Loucy (cell line): ENCODE measurements at regions not wholly inside any gene's neighbourhood (a gene's known extent, or its start where the extent isn't known, plus 50 kb on each side); places are given as distances from the start of the nearest gene placed in this dataset.

Experiments
- H2AFZ ChIP-seq: fragments of 200-600 bp; sonication (generic); 2 replicates; pipeline ENCODE4 v1.6.0; 2016; ENCODE audit warnings: antibody characterized with exemption, mild to moderate bottlenecking, low read length, moderate library complexity
- H3F3A ChIP-seq: fragments of 200-600 bp; 2 replicates; pipeline ENCODE4 v1.6.0; 2016; ENCODE audit warnings: antibody characterized with exemption, low read depth, mild to moderate bottlenecking
- H3K27me3 ChIP-seq: fragments of 200-600 bp; sonication (generic); 2 replicates; pipeline ENCODE4 v1.6.1; 2014; ENCODE audit warnings: low read length, mild to moderate bottlenecking; ENCODE audit not compliant: insufficient read depth, poor library complexity, severe bottlenecking
- H3K36me3 ChIP-seq: fragments of 200-600 bp; sonication (generic); 2 replicates; pipeline ENCODE4 v1.6.1; 2016; ENCODE audit warnings: low read length; ENCODE audit not compliant: insufficient read depth
- H3K4me1 ChIP-seq: fragments of 200-600 bp; sonication (generic); 2 replicates; pipeline ENCODE4 v1.5.1; 2014; ENCODE audit warnings: low read length, mild to moderate bottlenecking; ENCODE audit not compliant: insufficient read depth, poor library complexity, severe bottlenecking
- H3K4me2 ChIP-seq: fragments of 200-600 bp; sonication (generic); 2 replicates; pipeline ENCODE4 v1.6.0; 2014; ENCODE audit warnings: antibody characterized with exemption, low read length, low read depth, mild to moderate bottlenecking; ENCODE audit not compliant: poor library complexity, severe bottlenecking
- H3K4me3 ChIP-seq: fragments of 200-600 bp; sonication (generic); 2 replicates; pipeline ENCODE4 v1.5.1; 2014; ENCODE audit warnings: low read length, mild to moderate bottlenecking, mixed read lengths; ENCODE audit not compliant: poor library complexity, severe bottlenecking
- H3K79me2 ChIP-seq: fragments of 200-600 bp; sonication (generic); 2 replicates; pipeline ENCODE4 v1.6.1; 2014; ENCODE audit warnings: low read length; ENCODE audit not compliant: insufficient read depth
- H3K9ac ChIP-seq: fragments of 200-600 bp; sonication (generic); 2 replicates; pipeline ENCODE4 v1.6.0; 2014; ENCODE audit warnings: mild to moderate bottlenecking, low read depth, low read length, moderate library complexity; ENCODE audit not compliant: poor library complexity, severe bottlenecking
- H3K9me2 ChIP-seq: fragments of 200-600 bp; sonication (generic); replicated peaks from 2 replicates; pipeline ENCODE4 v1.6.1; 2016; ENCODE audit warnings: low read depth, low read length, mixed read lengths
- H3K9me3 ChIP-seq: fragments of 200-600 bp; sonication (generic); 2 replicates; pipeline ENCODE4 v1.6.1; 2014; ENCODE audit warnings: mild to moderate bottlenecking, antibody characterized with exemption, low read length, low read depth; ENCODE audit not compliant: insufficient read depth
- H4K20me1 ChIP-seq: fragments of 200-600 bp; sonication (generic); 2 replicates; pipeline ENCODE4 v1.6.0; 2014; ENCODE audit warnings: antibody characterized with exemption, low read length, mild to moderate bottlenecking; ENCODE audit not compliant: insufficient read depth, poor library complexity, severe bottlenecking
- CTCF ChIP-seq: fragments of 200-600 bp; sonication (generic); conservative IDR thresholded peaks from 2 replicates; pipeline ENCODE4 v1.5.1; 2014; ENCODE audit warnings: mild to moderate bottlenecking, antibody characterized with exemption, low read length
- EZH2phosphoT487 ChIP-seq: fragments of 200-600 bp; IDR thresholded peaks from 2 replicates; pipeline ENCODE4 v1.6.1; 2018; ENCODE audit warnings: antibody characterized with exemption, mild to moderate bottlenecking, moderate library complexity, borderline replicate concordance

DNA sequence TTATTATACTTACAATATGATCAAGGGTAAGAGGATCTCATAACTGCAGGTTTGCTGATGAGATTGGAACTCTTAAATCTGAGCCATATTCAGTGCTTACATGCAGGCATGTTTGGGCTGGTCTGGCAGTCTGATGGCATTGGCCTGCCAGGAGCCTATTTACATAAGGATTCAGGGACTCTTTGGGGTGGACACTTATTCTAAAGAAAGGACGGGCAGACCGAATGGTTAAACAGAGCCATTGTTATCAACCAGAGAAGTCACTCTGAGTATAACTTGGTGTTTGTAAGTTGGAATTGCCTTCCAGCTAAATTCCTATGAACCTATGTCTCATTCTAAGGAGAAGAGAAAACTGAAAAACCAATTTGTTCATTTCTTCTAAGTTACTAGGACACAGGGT lies 932.8 kb downstream of the IGSF11 start:
- H3K9ac ChIP-seq: no peak overlapping the region

GRCh38 chr3:118102737-118103136 lies 931.9 kb downstream of the IGSF11 start:
- Histone ChIP-seq H3F3A (no peaks in the 10 kb centered on the region), H4K20me1 (no peaks in the 10 kb centered on the region), H2AFZ (no peak overlapping the region), H3K79me2 (no peaks in the 10 kb centered on the region), H3K9me2 (no peaks in the 10 kb centered on the region), H3K36me3 (no peaks in the 10 kb centered on the region), H3K4me1 (no peaks in the 10 kb centered on the region), H3K9ac (no peak overlapping the region), H3K4me2 (no peak overlapping the region), H3K4me3 (no peak overlapping the region), H3K27me3 (no peaks in the 10 kb centered on the region), H3K9me3 (no peaks in the 10 kb centered on the region)
- TF ChIP-seq CTCF (no peak), EZH2phosphoT487 (no peak)

More for the DNA sequence above, 932.8 kb downstream of the IGSF11 start:
- Histone ChIP-seq H3K27me3 (no peaks in the 10 kb centered on the region), H3K36me3 (no peaks in the 10 kb centered on the region), H3F3A (no peaks in the 10 kb centered on the region), H3K4me2 (no peak overlapping the region), H2AFZ (no peak overlapping the region), H3K4me3 (no peak overlapping the region), H3K79me2 (no peaks in the 10 kb centered on the region), H3K9me3 (no peaks in the 10 kb centered on the region), H3K4me1 (no peaks in the 10 kb centered on the region), H4K20me1 (no peaks in the 10 kb centered on the region), H3K9me2 (no peaks in the 10 kb centered on the region)
- TF ChIP-seq CTCF: no peak
- TF ChIP-seq EZH2phosphoT487: no peak

DNA sequence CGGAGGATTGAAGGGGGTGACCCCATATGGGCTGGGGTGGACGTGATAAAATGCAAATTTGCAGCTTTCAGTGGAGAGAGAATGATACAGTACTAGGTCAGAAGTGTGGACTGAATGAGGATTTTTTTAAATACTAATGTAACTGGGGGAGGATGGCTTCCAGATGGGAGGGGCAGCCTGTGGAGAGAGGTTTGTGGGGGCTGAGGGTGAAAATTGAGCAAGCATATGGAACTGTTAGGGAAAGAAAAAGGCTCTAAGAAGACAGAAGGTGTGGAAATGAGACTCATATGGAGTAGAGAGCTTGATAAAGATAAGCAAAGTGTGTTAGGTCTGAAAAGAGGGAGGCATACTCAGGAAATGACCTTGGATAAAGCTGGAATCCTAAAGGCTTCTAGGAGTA lies 926.4 kb downstream of the IGSF11 start:
- H3K9me2 ChIP-seq: no peaks in the 10 kb centered on the region
- H3K9me3 ChIP-seq: no peaks in the 10 kb centered on the region
- no peaks in the 10 kb centered on the region for H3K36me3 ChIP-seq
- H3K79me2 ChIP-seq: no peaks in the 10 kb centered on the region
- H3K27me3 ChIP-seq: no peaks in the 10 kb centered on the region
- no peak overlapping the region for H3K4me3 ChIP-seq
- H4K20me1 ChIP-seq: no peaks in the 10 kb centered on the region
- H3K4me2 ChIP-seq: no peak overlapping the region
- H3F3A ChIP-seq: no peaks in the 10 kb centered on the region
- no peak overlapping the region for H2AFZ ChIP-seq
- TF ChIP-seq CTCF: no peak
- no peak for TF ChIP-seq EZH2phosphoT487
- H3K4me1 ChIP-seq: no peaks in the 10 kb centered on the region
- no peak overlapping the region for H3K9ac ChIP-seq
